Naive B cell (primary cell): ENCODE measurements at regions not wholly inside any gene's neighbourhood (a gene's known extent, or its start where the extent isn't known, plus 50 kb on each side); places are given as distances from the start of the nearest gene placed in this dataset.
A peak's percentile ranks its signal among the peaks of the same experiment; 100 is the strongest.
"Not testable (repeated sequence)": the region's sequence is repeated elsewhere in the genome, so short reads cannot be mapped to it uniquely, and the experiment has no call there.

Source experiments
- ATAC-seq, 2 donors: fragments of 150-1000 bp; cut with Tn5 transposase; 2 replicates each; pipeline ENCODE4 v1.10.0; 2021; ENCODE audit warnings: low read depth in 2 of 2, mild to moderate bottlenecking in 2 of 2, moderate library complexity in 2 of 2
- DNase-seq: peaks from one replicate; pipeline ENCODE4 v3.0.0; 2022
- H3K27ac Mint-ChIP-seq, 6 donors: one replicate each; pipeline ENCODE4 v1.8.0; 2020 to 2022; ENCODE audit warnings: mild to moderate bottlenecking in 6 of 6, mixed read lengths in 6 of 6, moderate library complexity in 5 of 6, inconsistent platforms in 2 of 6
- H3K27me3 Mint-ChIP-seq, 3 donors: one replicate each; pipeline ENCODE4 v1.8.0; 2021 to 2022; ENCODE audit warnings: mixed read lengths in 3 of 3, mild to moderate bottlenecking in 1 of 3
- H3K36me3 Mint-ChIP-seq, 2 donors: one replicate each; pipeline ENCODE4 v1.8.0; 2020 to 2022; ENCODE audit warnings: mixed read lengths in 2 of 2, inconsistent platforms in 1 of 2, mild to moderate bottlenecking in 1 of 2
- H3K4me1 Mint-ChIP-seq, 3 donors: one replicate each; pipeline ENCODE4 v1.8.0; 2020 to 2022; ENCODE audit warnings: mixed read lengths in 3 of 3, inconsistent platforms in 1 of 3, mild to moderate bottlenecking in 1 of 3, moderate library complexity in 1 of 3
- H3K4me3 Mint-ChIP-seq, 8 donors: one replicate each; pipeline ENCODE4 v1.8.0; 2020 to 2022; ENCODE audit warnings: mild to moderate bottlenecking in 8 of 8, mixed read lengths in 8 of 8, moderate library complexity in 8 of 8, inconsistent platforms in 2 of 8
- H3K9me3 Mint-ChIP-seq, 7 donors: one replicate each; pipeline ENCODE4 v1.8.0; 2020 to 2022; ENCODE audit warnings: mixed read lengths in 7 of 7, mild to moderate bottlenecking in 5 of 7, inconsistent platforms in 2 of 7, moderate library complexity in 1 of 7

DNA sequence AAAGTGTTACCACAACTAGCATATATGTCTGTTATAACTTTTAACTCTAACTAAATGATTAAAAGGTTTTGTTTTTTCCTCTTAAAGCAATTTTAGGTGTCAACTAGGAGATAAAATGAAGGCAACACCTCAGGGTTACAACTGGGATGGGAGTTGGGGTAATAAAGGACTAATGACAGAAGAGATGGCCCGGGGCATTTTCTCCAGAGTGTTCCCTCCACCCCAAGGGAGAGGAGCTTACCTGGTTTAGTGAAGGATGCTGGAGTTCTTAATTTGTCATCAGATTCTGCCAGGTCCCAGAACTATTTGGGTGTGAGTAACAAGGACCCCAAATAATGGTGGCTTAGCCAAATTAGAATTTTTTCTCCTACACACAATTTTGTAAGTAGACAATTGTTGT lies 260.3 kb downstream of the CD109 start:
- Mint-ChIP-seq H3K4me1 (no peaks in the 10 kb centered on the region), H3K36me3 (no peaks in the 10 kb centered on the region), H3K27me3 (peaks cover 0 to 5% (median 0%) of the 10 kb centered on the region in 3 donors), H3K4me3 (no peak overlapping the region), H3K27ac (no peak overlapping the region), H3K9me3 (peaks cover 0 to 5% (median 0%) of the 10 kb centered on the region in 7 donors)
- no peak for DNase-seq
- no peak for ATAC-seq

DNA sequence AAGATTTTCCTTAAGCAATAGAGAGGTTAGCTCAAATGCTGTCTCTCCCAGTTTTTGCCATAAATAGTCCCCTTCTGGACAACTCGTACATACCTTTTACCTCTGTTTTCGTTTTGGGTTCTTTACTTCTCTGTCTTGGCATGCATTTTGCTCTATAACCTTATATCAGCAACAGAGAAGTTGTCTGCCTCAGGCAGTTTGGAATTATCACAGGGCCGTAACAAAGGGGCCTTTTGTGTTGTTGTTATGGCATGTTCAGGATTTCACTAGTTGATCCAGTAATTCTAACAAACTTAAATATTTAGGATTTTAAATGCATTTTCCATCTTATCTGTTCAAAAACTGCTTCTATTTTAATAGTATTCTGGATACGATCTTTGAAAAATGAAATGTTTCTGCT lies 259.8 kb downstream of the CD109 start:
- Mint-ChIP-seq H3K9me3 (peaks cover 0 to 5% (median 0%) of the 10 kb centered on the region in 7 donors), H3K36me3 (no peaks in the 10 kb centered on the region), H3K4me3 (no peak overlapping the region), H3K27ac (no peak overlapping the region), H3K27me3 (peaks cover 0 to 5% (median 0%) of the 10 kb centered on the region in 3 donors), H3K4me1 (no peaks in the 10 kb centered on the region)
- no peak for ATAC-seq
- DNase-seq: no peak

DNA sequence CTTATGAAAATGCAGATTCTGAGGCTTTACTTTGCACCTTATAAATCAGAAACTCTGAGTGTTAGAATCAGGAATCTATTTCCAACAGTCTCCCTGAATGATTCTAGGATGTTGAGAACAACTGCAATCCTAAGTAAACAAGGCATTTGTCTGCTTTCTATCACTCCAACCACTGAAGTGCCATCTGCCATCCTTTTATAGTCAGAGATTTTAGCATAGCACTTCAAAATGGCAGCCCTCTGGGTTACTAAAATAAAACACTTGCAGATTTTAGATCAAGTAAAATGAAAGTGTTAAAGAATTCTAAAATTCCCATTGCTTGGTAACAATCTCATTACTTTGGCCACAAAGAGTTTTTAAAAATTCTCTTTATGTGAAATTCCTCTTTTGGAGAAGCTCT lies 258.9 kb downstream of the CD109 start:
- no peaks in the 10 kb centered on the region for H3K4me1 Mint-ChIP-seq
- peaks cover 0 to 5% (median 0%) of the 10 kb centered on the region in 3 donors for H3K27me3 Mint-ChIP-seq
- H3K4me3 Mint-ChIP-seq: no peak overlapping the region
- DNase-seq (no peak), ATAC-seq (no peak)
- no peak overlapping the region for H3K27ac Mint-ChIP-seq
- H3K36me3 Mint-ChIP-seq: no peaks in the 10 kb centered on the region
- peaks cover 0 to 5% (median 0%) of the 10 kb centered on the region in 7 donors for H3K9me3 Mint-ChIP-seq

DNA sequence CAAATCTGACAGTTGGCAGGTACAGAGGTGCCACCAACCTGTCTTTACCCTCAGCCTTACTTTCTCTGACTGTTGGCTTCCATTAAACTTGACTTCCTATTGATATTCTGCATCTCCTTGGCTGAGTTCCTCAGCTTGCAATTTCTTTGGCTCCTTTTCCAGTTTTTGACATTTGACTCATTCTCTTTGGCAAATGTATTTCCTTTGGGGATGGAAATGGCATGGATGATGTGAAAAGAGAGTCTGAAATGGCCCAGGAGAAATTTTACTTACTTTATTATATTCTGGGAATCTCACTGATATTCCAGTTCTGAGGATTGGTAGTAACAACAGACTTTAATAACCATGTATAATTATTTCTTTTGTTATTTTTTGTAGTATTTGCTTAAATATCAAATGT lies 255.2 kb downstream of the CD109 start:
- Mint-ChIP-seq H3K27me3 (peaks cover 0 to 4% (median 0%) of the 10 kb centered on the region in 3 donors), H3K27ac (no peak overlapping the region), H3K4me1 (no peaks in the 10 kb centered on the region), H3K4me3 (no peak overlapping the region), H3K9me3 (peaks cover 9 to 28% (median 13%) of the 10 kb centered on the region in 7 donors), H3K36me3 (peaks cover 0 to 7% of the 10 kb centered on the region in 2 donors)
- DNase-seq (no peak), ATAC-seq (no peak)

DNA sequence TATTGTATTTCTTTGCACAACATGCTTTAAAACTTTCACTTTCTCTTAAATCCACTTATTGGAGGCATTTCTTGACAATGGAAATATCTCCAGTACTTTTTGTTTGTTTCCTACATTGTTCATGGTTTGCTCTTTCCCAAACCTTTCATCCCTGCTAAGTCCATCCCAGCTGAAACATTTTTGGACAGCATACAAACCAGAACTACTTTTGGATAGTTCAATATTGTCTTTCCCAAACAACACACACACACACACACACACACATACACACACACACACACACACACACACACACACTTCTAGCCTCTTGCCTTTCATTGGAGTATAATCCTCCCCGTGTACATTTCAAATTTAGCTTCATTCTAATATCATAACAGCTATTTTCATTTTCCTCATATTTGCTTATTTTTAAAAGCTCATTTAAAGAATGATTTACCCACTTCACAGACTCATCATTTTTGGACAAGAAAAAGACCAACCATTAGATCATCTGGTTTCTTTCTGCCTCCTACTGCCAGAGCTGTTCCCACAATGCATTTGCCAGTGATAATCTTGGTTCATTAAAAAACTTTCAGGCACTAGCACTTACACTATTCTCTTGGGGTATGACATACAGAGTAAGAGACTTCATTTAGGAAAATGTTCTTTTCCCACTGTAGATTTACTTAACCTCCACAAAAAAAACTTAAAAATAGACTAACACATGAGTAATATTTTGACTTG lies 248.1 kb downstream of the CD109 start:
- DNase-seq: no peak
- no peak overlapping the region for H3K27ac Mint-ChIP-seq

DNA sequence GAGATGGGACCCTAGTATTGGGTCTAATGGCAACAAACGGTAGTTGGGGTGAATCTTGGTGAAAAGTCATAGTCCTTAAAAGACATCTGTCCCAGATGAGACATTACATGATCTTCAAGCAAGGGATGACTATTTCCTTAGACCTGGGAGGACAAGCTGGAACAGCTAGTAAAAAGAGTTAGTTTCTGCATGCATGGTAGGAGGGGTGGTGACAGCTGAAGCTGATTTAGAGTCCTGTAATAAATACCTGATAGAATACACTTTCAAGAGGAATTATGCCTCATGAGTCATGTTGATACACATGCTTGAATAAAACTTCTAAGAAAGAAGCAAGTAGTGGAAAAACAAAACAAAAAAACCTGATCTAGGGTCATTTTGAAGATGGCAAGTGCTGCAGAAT lies 247.4 kb downstream of the CD109 start:
- Mint-ChIP-seq H3K27me3 (no peaks in the 10 kb centered on the region), H3K27ac (no peak overlapping the region), H3K9me3 (peaks cover 9 to 26% (median 12%) of the 10 kb centered on the region in 7 donors), H3K36me3 (peaks cover 0 to 7% of the 10 kb centered on the region in 2 donors), H3K4me1 (no peaks in the 10 kb centered on the region), H3K4me3 (no peak overlapping the region)
- ATAC-seq (no peak), DNase-seq (no peak)

More for the DNA sequence above, 248.1 kb downstream of the CD109 start:
- Mint-ChIP-seq H3K36me3 (peaks cover 0 to 7% of the 10 kb centered on the region in 2 donors), H3K27me3 (no peaks in the 10 kb centered on the region), H3K9me3 (peaks cover 8 to 27% (median 12%) of the 10 kb centered on the region in 7 donors), H3K4me1 (no peaks in the 10 kb centered on the region), H3K4me3 (no peak overlapping the region)
- no peak for ATAC-seq

DNA sequence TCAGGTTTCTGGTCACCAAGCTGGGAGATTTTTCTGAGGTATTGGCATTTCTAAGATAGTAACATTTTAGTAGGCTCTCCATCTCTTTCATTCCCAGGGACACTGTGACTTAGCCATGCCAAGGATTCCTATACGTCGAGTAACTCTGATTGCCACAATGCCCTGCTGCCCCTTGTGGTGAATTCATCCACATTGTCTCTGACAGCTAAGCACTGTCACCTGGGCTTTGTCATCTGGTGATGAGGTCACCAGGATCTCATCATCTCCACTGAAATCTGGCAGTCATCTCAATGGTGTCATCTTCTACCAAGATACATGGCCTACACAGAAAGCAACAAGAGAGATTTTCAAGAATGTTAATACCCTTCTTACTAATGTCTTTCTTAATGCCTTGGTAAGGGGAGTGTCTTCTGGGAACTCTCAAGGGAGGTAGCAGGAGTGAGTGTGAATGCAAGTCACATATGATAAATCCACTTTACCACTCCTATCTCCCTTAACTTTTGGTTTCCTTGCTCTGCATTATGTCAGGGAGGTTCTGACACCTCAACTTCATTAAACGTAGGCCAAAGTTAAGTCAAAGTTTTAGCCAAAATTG lies 246.7 kb downstream of the CD109 start:
- no peaks in the 10 kb centered on the region for H3K27me3 Mint-ChIP-seq
- H3K36me3 Mint-ChIP-seq: peaks cover 0 to 4% of the 10 kb centered on the region in 2 donors
- no peaks in the 10 kb centered on the region for H3K4me1 Mint-ChIP-seq
- ATAC-seq (no peak), DNase-seq (no peak)
- no peak overlapping the region for H3K4me3 Mint-ChIP-seq
- no peak overlapping the region for H3K27ac Mint-ChIP-seq
- H3K9me3 Mint-ChIP-seq: peaks cover 4 to 20% (median 10%) of the 10 kb centered on the region in 7 donors

DNA sequence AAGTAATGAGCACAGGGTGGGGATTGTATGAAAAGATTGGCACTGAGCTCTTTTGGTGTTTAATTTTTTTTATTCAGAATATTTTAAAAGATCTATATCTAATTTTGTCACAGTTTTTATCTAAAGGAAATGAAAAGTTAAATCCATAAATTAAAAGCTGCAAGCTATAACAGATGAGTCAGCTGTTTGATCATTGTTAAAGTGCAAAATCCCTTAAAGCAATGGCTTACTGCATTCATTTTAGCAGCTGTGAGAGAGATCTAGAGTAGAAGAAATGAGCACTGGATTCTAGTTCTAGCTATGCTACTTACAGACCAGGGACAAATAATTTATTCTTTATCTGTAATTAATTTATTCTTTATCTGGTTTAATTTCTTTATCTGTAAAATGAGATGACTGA lies 245.9 kb downstream of the CD109 start:
- no peak overlapping the region for H3K4me3 Mint-ChIP-seq
- H3K4me1 Mint-ChIP-seq: no peaks in the 10 kb centered on the region
- peaks cover 0 to 15% (median 7%) of the 10 kb centered on the region in 7 donors for H3K9me3 Mint-ChIP-seq

DNA sequence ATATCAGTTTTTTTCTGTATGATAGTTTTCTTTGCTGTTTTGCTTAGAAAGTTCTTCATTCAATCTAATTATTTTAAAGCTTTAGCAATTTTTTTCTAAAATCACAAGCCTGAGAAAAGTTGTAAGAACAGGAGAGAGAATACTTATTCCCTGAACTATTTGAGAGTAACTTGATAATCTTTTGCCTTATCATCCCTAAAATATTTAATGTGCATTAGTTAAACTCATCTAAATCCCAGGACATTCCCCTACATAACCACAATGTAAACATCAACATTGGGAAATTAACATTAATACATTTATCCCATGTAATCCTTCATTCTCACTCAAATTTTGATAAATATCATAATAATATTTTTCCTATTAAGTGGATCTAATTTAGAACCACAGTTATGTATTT lies 241.8 kb downstream of the CD109 start:
- no peak overlapping the region for H3K4me3 Mint-ChIP-seq
- peaks cover 4 to 9% (median 7%) of the 10 kb centered on the region in 7 donors for H3K9me3 Mint-ChIP-seq
- H3K27ac Mint-ChIP-seq: no peak overlapping the region
- H3K27me3 Mint-ChIP-seq: no peaks in the 10 kb centered on the region
- ATAC-seq: no peak
- no peaks in the 10 kb centered on the region for H3K4me1 Mint-ChIP-seq
- DNase-seq: no peak
- H3K36me3 Mint-ChIP-seq: no peaks in the 10 kb centered on the region

More for the DNA sequence above, 245.9 kb downstream of the CD109 start:
- DNase-seq (no peak), ATAC-seq (no peak)
- H3K27ac Mint-ChIP-seq: no peak overlapping the region
- no peaks in the 10 kb centered on the region for H3K36me3 Mint-ChIP-seq
- no peaks in the 10 kb centered on the region for H3K27me3 Mint-ChIP-seq

DNA sequence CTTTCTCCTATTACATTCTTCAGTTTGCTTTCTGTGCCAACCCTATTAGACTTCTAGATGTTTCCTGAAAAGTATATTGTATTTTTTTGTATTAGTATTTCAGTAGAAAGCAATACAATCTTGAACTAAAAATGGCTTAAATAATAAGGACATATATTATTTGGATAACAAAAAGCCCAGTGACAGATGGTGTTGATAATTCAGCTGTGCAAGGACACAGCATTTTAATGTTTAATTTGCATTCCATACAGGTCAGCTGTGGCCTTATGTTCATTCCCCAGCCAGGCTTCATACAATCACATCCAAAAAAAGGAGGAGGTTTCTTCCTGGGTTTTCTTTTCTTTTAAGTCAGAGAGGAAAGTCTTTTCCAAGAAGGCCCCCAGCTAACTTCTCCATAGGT lies 236.9 kb downstream of the CD109 start:
- Mint-ChIP-seq H3K27me3 (no peaks in the 10 kb centered on the region), H3K27ac (no peak overlapping the region), H3K9me3 (peaks cover 11 to 36% (median 16%) of the 10 kb centered on the region in 7 donors), H3K4me1 (no peaks in the 10 kb centered on the region), H3K4me3 (no peak overlapping the region), H3K36me3 (no peaks in the 10 kb centered on the region)
- ATAC-seq: no peak
- no peak for DNase-seq

DNA sequence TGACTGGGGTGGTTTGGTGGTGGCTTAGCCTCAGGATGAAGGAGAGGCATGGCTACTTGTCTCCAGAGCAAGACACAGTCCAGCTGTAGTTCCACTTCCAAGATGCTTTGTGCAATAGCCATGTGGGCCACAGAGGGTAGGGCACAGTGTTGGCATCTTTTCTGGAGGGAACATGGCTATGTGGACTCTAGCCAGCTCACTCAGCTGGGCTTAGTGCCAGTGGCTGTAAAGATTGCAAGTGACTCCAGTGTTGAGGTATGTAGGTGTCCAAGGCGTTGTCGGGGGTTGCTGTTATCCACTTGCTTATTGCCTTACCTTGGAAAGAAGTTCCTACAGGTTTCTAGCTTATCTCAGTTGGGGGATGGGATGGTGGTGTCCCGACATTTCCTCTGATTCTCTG lies 233.4 kb downstream of the CD109 start:
- Mint-ChIP-seq H3K4me1 (no peaks in the 10 kb centered on the region), H3K9me3 (peaks cover 7 to 47% (median 20%) of the 10 kb centered on the region in 7 donors), H3K27ac (peak overlapping the region in 1 of 6 donors; percentile 33), H3K27me3 (no peaks in the 10 kb centered on the region), H3K4me3 (no peak overlapping the region), H3K36me3 (no peaks in the 10 kb centered on the region)
- DNase-seq (no peak), ATAC-seq (no peak)

DNA sequence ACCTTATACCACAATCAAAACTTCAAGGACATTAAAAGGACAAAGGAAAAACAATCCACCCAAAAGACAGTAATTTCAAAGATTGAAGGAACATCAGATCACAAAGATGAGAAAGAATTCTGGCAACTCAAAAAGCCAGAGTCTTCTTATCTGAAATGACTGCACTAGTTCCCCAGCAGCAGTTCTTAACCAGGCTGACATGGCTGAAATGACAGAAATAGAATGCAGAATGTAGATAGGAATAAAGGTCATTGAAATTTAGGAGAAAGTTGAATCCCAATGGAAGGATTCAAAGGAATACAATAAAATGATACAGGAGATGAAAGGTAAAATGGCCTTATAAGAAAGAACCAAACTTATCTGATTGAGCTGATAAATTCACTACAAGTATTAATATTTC lies 231.4 kb downstream of the CD109 start:
- peaks cover 7 to 47% (median 20%) of the 10 kb centered on the region in 7 donors for H3K9me3 Mint-ChIP-seq
- no peak overlapping the region for H3K4me3 Mint-ChIP-seq
- H3K4me1 Mint-ChIP-seq: no peaks in the 10 kb centered on the region
- H3K27me3 Mint-ChIP-seq: no peaks in the 10 kb centered on the region
- DNase-seq (no peak), ATAC-seq (no peak)
- no peaks in the 10 kb centered on the region for H3K36me3 Mint-ChIP-seq
- peak overlapping the region in 1 of 6 donors; percentile 28 for H3K27ac Mint-ChIP-seq

DNA sequence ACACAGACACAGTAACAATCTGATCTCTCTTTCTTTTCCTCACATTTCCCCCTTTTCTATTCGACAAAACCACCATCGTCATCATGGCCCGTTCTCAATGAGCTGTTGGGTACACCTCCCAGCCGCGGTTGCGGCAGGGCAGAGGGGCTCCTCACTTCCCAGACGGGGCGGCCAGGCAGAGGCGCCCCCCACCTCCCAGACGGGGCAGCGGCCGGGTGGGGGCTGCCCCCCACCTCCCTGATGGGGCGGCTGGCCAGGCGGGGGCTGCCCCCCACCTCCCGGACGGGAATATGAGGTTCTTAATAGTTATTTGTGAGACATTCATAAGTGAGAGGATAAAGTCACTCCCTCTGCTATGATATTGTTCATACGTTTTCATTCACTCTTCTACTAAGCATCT lies 229.7 kb downstream of the CD109 start:
- H3K4me1 Mint-ChIP-seq, H3K4me3 Mint-ChIP-seq, ATAC-seq, H3K36me3 Mint-ChIP-seq, H3K27ac Mint-ChIP-seq, DNase-seq, H3K27me3 Mint-ChIP-seq: not testable (repeated sequence)
- peaks cover 9 to 37% (median 17%) of the 10 kb centered on the region in 7 donors for H3K9me3 Mint-ChIP-seq

DNA sequence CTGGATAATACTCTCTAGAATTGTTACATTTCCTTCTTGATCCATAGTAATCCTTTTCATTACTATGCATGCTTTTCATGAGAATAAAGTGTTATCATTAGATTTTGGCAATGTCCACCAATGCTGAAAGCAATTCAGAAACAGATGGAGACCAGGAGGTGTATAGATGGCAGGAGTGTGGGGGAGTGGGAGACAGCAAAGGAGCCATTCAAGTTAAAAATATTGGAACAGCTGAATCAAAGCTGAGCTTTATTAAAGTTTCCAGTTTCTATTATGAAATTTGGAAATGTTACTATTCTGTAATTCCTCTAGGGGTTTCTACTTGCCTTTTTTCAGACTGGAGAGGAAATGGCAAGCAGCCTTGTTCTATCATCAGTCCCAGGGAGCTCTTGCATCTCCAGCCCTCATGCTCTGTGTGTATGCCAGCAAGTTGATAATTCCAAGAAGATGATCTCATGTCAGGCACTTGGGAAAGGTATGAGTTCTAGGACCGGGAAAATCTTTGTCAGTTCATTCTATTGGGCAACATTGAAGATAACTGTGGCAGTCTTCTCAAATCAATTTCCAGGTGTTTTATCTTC lies 228.0 kb downstream of the CD109 start:
- no peak for ATAC-seq
- peaks cover 6 to 22% (median 14%) of the 10 kb centered on the region in 7 donors for H3K9me3 Mint-ChIP-seq
- H3K4me1 Mint-ChIP-seq: no peaks in the 10 kb centered on the region
- H3K27me3 Mint-ChIP-seq: no peaks in the 10 kb centered on the region
- no peak overlapping the region for H3K27ac Mint-ChIP-seq
- H3K4me3 Mint-ChIP-seq: no peak overlapping the region
- DNase-seq: no peak
- no peaks in the 10 kb centered on the region for H3K36me3 Mint-ChIP-seq
